Astrocyte (in vitro differentiated cells and primary cell): ENCODE measurements at regions not wholly inside any gene's neighbourhood (a gene's known extent, or its start where the extent isn't known, plus 50 kb on each side); places are given as distances from the start of the nearest gene placed in this dataset.

Source experiments
- DNase-seq: peaks from one replicate; pipeline ENCODE4 v3.0.0-alpha.2; 2010; ENCODE audit warnings: low read depth
- FAIRE-seq: peaks from 2 replicates; lab custom pipeline; 2011; peaks lifted over from hg19 to GRCh38; lab: Jason Lieb, UNC
- H2AFZ ChIP-seq: 2 replicates; pipeline ENCODE4 v1.6.0; 2012; ENCODE audit warnings: low read depth, low read length, inconsistent platforms
- H3K27ac ChIP-seq: 2 replicates; pipeline ENCODE4 v1.5.1; 2011; ENCODE audit warnings: low read depth, low read length, inconsistent platforms
- H3K27me3 ChIP-seq: 2 replicates; pipeline ENCODE4 v1.6.0; 2011; ENCODE audit warnings: low read length, inconsistent platforms; ENCODE audit not compliant: insufficient read depth
- H3K36me3 ChIP-seq: 2 replicates; pipeline ENCODE4 v1.5.1; 2011; ENCODE audit warnings: low read length, inconsistent platforms; ENCODE audit not compliant: insufficient read depth
- H3K4me1 ChIP-seq: 2 replicates; pipeline ENCODE4 v1.5.1; 2011; ENCODE audit warnings: low read length, inconsistent platforms; ENCODE audit not compliant: insufficient read depth
- H3K4me2 ChIP-seq: 2 replicates; pipeline ENCODE4 v1.6.0; 2012; ENCODE audit warnings: low read length, inconsistent platforms
- H3K4me3 ChIP-seq: 2 replicates; pipeline ENCODE4 v1.5.1; 2011; ENCODE audit warnings: low read depth, mild to moderate bottlenecking, low read length, inconsistent platforms; ENCODE audit not compliant: insufficient read depth
- H3K79me2 ChIP-seq: 2 replicates; pipeline ENCODE4 v1.6.0; 2012; ENCODE audit warnings: mild to moderate bottlenecking, low read length, inconsistent platforms; ENCODE audit not compliant: insufficient read depth
- H3K9ac ChIP-seq: 2 replicates; pipeline ENCODE4 v1.6.0; 2012; ENCODE audit warnings: mild to moderate bottlenecking, low read length, inconsistent platforms
- H3K9me3 ChIP-seq: 2 replicates; pipeline ENCODE4 v1.5.1; 2012; ENCODE audit warnings: low read depth, mild to moderate bottlenecking, low read length, inconsistent platforms; ENCODE audit not compliant: insufficient read depth
- H4K20me1 ChIP-seq: 2 replicates; pipeline ENCODE4 v1.6.0; 2012; ENCODE audit warnings: low read length, inconsistent platforms; ENCODE audit not compliant: insufficient read depth
- H3K27ac Mint-ChIP-seq: one replicate; pipeline ENCODE4 v1.8.0; 2021; ENCODE audit warnings: mild to moderate bottlenecking, mixed read lengths; ENCODE audit not compliant: unreplicated experiment
- H3K27me3 Mint-ChIP-seq: one replicate; pipeline ENCODE4 v1.8.0; 2021; ENCODE audit warnings: low read depth, mixed read lengths; ENCODE audit not compliant: unreplicated experiment
- H3K36me3 Mint-ChIP-seq: one replicate; pipeline ENCODE4 v1.8.0; 2021; ENCODE audit warnings: low read depth, mixed read lengths; ENCODE audit not compliant: unreplicated experiment
- H3K4me1 Mint-ChIP-seq: one replicate; pipeline ENCODE4 v1.8.0; 2021; ENCODE audit warnings: low read depth, mixed read lengths; ENCODE audit not compliant: unreplicated experiment
- H3K4me3 Mint-ChIP-seq: one replicate; pipeline ENCODE4 v1.8.0; 2021; ENCODE audit warnings: mild to moderate bottlenecking, moderate library complexity, mixed read lengths; ENCODE audit not compliant: unreplicated experiment
- H3K9me3 Mint-ChIP-seq: one replicate; pipeline ENCODE4 v1.8.0; 2021; ENCODE audit warnings: mild to moderate bottlenecking, mixed read lengths; ENCODE audit not compliant: unreplicated experiment
- EZH2 ChIP-seq: IDR thresholded peaks from 2 replicates; pipeline ENCODE4 v1.6.1; 2012; ENCODE audit warnings: mild to moderate bottlenecking, low read length, inconsistent platforms; ENCODE audit not compliant: insufficient read depth
- TF ChIP-seq, protein P1 (sequence below): IDR thresholded peaks from 2 replicates; pipeline ENCODE4 v1.5.1; 2011; ENCODE audit warnings: low read depth, mild to moderate bottlenecking, inconsistent platforms, low read length, moderate library complexity; ENCODE audit not compliant: insufficient read depth

DNA sequence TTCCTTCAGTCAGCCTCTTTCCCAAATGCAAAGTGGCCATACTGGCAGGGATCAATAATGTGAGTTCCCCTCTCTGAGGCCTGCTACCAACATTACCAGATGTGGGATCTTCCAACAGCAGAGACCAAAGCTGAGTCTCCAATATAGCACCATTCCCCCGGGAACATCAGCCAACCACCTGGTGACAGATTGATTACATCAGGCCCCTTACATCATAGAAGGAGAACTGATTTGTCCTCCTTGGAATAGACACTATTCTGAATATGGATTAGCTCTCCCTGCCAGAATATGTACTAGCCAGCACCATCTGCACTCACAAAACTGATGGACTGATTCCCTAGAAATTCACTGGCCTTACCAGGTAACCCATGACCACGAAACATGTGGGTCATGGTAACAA lies 61.9 kb upstream of the CARMIL1 start:
- no peak overlapping the region for H3K9ac ChIP-seq
- H3K27ac ChIP-seq = no peak overlapping the region
- no peak overlapping the region for H2AFZ ChIP-seq
- H3K36me3 ChIP-seq = no peaks in the 10 kb centered on the region
- no peaks in the 10 kb centered on the region for H3K79me2 ChIP-seq
- no peak overlapping the region for H3K4me3 ChIP-seq
- Mint-ChIP-seq H3K9me3 (peaks cover 2% of the 10 kb centered on the region), H3K4me3 (no peak overlapping the region), H3K27me3 (no peaks in the 10 kb centered on the region), H3K27ac (no peak overlapping the region), H3K36me3 (no peaks in the 10 kb centered on the region), H3K4me1 (peaks cover 11% of the 10 kb centered on the region)
- FAIRE-seq (no peak), DNase-seq (no peak)
- H3K4me2 ChIP-seq = no peak overlapping the region
- no peaks in the 10 kb centered on the region for H3K4me1 ChIP-seq
- TF ChIP-seq, protein P1, sequence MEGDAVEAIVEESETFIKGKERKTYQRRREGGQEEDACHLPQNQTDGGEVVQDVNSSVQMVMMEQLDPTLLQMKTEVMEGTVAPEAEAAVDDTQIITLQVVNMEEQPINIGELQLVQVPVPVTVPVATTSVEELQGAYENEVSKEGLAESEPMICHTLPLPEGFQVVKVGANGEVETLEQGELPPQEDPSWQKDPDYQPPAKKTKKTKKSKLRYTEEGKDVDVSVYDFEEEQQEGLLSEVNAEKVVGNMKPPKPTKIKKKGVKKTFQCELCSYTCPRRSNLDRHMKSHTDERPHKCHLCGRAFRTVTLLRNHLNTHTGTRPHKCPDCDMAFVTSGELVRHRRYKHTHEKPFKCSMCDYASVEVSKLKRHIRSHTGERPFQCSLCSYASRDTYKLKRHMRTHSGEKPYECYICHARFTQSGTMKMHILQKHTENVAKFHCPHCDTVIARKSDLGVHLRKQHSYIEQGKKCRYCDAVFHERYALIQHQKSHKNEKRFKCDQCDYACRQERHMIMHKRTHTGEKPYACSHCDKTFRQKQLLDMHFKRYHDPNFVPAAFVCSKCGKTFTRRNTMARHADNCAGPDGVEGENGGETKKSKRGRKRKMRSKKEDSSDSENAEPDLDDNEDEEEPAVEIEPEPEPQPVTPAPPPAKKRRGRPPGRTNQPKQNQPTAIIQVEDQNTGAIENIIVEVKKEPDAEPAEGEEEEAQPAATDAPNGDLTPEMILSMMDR = no peak
- no peak for TF ChIP-seq EZH2
- no peaks in the 10 kb centered on the region for H3K27me3 ChIP-seq
- H3K9me3 ChIP-seq = no peaks in the 10 kb centered on the region
- H4K20me1 ChIP-seq = no peaks in the 10 kb centered on the region

DNA sequence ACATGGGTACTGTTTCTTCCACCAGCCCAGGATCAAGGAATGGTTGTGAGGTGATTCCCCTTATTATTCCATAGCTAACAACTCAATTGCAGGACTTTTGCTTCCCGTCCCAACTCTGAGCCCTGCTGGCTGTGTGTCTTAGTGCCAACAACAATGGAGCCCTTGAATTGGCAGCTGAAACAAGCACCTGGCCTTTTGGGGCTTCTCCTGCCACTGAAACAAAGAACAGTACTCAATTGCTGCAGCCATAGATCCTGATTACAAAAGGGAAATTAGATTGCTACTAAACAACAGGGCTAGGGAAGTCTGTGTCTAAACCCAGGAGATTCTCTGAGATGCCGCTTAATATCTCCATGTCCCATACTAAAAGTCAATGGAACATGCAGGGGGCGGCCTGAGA lies 61.3 kb upstream of the CARMIL1 start:
- Histone ChIP-seq H3K79me2 (no peaks in the 10 kb centered on the region), H3K27me3 (no peaks in the 10 kb centered on the region), H3K27ac (no peak overlapping the region), H3K4me1 (no peaks in the 10 kb centered on the region), H4K20me1 (no peaks in the 10 kb centered on the region), H3K4me3 (no peak overlapping the region), H3K9me3 (no peaks in the 10 kb centered on the region), H3K9ac (no peak overlapping the region), H3K36me3 (no peaks in the 10 kb centered on the region), H2AFZ (no peak overlapping the region), H3K4me2 (no peak overlapping the region)
- Mint-ChIP-seq H3K9me3 (no peaks in the 10 kb centered on the region), H3K27me3 (no peaks in the 10 kb centered on the region), H3K4me1 (peaks cover 11% of the 10 kb centered on the region), H3K4me3 (no peak overlapping the region), H3K27ac (no peak overlapping the region), H3K36me3 (no peaks in the 10 kb centered on the region)
- FAIRE-seq (no peak), DNase-seq (no peak)
- TF ChIP-seq, protein P1 = no peak
- no peak for TF ChIP-seq EZH2

DNA sequence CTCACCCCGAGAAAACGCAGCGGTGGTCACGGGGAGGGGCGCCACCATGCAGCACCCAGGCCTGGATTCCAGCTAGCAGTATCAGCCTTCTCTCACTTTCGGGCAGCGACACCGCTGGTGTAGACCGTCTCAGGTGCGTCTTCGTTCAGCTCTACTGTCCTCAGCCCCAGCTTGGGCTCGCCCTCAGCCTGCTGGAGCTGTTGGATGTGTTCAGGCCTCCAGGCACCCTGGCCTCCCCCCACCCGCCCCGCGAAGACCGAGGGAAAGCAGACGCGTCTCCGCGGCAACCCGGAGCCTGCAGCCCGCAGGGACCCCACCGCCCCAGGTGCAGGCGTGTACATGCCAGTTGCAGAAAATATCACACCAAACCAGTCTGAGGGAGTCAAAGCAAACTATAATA lies 60.8 kb upstream of the CARMIL1 start:
- FAIRE-seq = no peak
- Histone ChIP-seq H3K4me3 (no peak overlapping the region), H2AFZ (no peak overlapping the region), H3K4me2 (no peak overlapping the region), H3K27ac (no peak overlapping the region), H3K4me1 (no peaks in the 10 kb centered on the region), H3K27me3 (no peaks in the 10 kb centered on the region), H3K9me3 (no peaks in the 10 kb centered on the region), H4K20me1 (no peaks in the 10 kb centered on the region), H3K79me2 (no peaks in the 10 kb centered on the region), H3K36me3 (no peaks in the 10 kb centered on the region), H3K9ac (no peak overlapping the region)
- H3K9me3 Mint-ChIP-seq = no peaks in the 10 kb centered on the region
- no peaks in the 10 kb centered on the region for H3K36me3 Mint-ChIP-seq
- TF ChIP-seq, protein P1 = no peak
- no peak for TF ChIP-seq EZH2
- H3K27me3 Mint-ChIP-seq = no peaks in the 10 kb centered on the region
- no peak overlapping the region for H3K4me3 Mint-ChIP-seq
- no peak overlapping the region for H3K27ac Mint-ChIP-seq
- H3K4me1 Mint-ChIP-seq = peaks cover 17% of the 10 kb centered on the region
- no peak for DNase-seq
